Right lobe of liver (tissue), 4 donors: ENCODE measurements at regions not wholly inside any gene's neighbourhood (a gene's known extent, or its start where the extent isn't known, plus 50 kb on each side); places are given as distances from the start of the nearest gene placed in this dataset.

Source experiments
- POLR2A ChIP-seq: fragments of 450-650 bp; IDR thresholded peaks from one replicate; pipeline ENCODE4 v1.6.1; 2017; ENCODE audit warnings: antibody characterized with exemption, mild to moderate bottlenecking
- TF ChIP-seq, protein P1 (sequence below), 4 donors: fragments of 200-600 bp in 3 of 4; fragments of 450-650 bp in 1 of 4; IDR thresholded peaks; one replicate each; pipeline versions ENCODE4 v1.5.1 to v1.8.0; 2016 to 2022; ENCODE audit warnings: antibody characterized with exemption in 4 of 4, mild to moderate bottlenecking in 2 of 4
- donor health status: DM: no; HTN: no; CAD: no.
- donor health status: DM: no; HTN: no; CAD: no.
- donor health status: DM: no; HTN: yes; CAD: no.

DNA sequence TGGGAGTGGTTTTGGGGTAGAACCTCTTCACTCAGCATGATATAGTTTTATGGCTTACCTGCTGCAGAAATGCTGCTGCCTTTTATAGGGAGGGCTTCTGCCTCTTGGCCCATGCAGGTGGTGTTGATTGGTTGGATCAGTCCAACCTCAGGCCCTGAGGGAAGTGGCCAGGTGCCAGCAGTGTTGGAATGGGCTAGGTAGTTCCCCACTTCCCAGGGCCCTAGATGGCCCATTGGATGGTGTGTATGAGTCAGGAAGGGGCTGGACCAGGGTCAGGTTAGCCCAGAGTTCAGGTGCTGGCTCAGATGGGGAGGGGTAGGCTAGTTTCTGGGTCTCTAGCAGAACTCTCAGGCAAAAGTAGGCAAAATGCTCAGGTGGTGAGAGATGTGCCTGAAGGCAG is 455.5 kb downstream of the CCSER2 start:
- TF ChIP-seq, protein P1, sequence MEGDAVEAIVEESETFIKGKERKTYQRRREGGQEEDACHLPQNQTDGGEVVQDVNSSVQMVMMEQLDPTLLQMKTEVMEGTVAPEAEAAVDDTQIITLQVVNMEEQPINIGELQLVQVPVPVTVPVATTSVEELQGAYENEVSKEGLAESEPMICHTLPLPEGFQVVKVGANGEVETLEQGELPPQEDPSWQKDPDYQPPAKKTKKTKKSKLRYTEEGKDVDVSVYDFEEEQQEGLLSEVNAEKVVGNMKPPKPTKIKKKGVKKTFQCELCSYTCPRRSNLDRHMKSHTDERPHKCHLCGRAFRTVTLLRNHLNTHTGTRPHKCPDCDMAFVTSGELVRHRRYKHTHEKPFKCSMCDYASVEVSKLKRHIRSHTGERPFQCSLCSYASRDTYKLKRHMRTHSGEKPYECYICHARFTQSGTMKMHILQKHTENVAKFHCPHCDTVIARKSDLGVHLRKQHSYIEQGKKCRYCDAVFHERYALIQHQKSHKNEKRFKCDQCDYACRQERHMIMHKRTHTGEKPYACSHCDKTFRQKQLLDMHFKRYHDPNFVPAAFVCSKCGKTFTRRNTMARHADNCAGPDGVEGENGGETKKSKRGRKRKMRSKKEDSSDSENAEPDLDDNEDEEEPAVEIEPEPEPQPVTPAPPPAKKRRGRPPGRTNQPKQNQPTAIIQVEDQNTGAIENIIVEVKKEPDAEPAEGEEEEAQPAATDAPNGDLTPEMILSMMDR (IDR thresholded peaks at IDR 0.05) = no peak
- TF ChIP-seq POLR2A = no peak
